Neural progenitor cell (in vitro differentiated cells): ENCODE measurements at regions not wholly inside any gene's neighbourhood (a gene's known extent, or its start where the extent isn't known, plus 50 kb on each side); places are given as distances from the start of the nearest gene placed in this dataset.

ENCODE experiments used
- EZH2 ChIP-seq: fragments of 200-600 bp; sonication (generic); IDR thresholded peaks from 2 replicates; pipeline ENCODE4 v1.6.1; 2017; ENCODE audit warnings: antibody characterized with exemption, mild to moderate bottlenecking, moderate library complexity
- EZH2phosphoT487 ChIP-seq: fragments of 200-600 bp; sonication (generic); IDR thresholded peaks from 2 replicates; pipeline ENCODE4 v1.6.1; 2017; ENCODE audit warnings: antibody characterized with exemption
- TF ChIP-seq, protein P1 (sequence below): fragments of 200-600 bp; sonication (generic); IDR thresholded peaks from 2 replicates; pipeline ENCODE4 v1.5.1; 2017; ENCODE audit warnings: antibody characterized with exemption, mild to moderate bottlenecking

DNA sequence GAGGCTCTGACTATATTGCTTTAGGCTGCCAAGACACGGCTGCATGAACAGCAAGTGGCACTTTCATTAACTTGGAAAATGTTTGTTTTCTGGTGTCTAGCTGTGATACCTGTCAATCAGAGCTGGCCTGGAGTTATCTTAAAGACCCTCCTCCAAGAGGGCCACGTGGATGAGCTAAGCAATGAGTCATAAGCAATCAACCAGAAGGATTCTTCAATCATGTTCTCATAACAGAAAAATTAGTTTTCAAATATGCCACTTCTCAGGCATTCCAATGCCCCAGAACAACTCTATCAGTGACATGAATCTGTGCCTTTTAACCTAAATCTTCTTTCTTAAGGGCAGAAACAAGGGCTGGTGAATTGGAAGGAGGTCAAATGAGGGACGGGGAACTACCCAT is 283.0 kb downstream of the HTR1B start:
- TF ChIP-seq, protein P1, sequence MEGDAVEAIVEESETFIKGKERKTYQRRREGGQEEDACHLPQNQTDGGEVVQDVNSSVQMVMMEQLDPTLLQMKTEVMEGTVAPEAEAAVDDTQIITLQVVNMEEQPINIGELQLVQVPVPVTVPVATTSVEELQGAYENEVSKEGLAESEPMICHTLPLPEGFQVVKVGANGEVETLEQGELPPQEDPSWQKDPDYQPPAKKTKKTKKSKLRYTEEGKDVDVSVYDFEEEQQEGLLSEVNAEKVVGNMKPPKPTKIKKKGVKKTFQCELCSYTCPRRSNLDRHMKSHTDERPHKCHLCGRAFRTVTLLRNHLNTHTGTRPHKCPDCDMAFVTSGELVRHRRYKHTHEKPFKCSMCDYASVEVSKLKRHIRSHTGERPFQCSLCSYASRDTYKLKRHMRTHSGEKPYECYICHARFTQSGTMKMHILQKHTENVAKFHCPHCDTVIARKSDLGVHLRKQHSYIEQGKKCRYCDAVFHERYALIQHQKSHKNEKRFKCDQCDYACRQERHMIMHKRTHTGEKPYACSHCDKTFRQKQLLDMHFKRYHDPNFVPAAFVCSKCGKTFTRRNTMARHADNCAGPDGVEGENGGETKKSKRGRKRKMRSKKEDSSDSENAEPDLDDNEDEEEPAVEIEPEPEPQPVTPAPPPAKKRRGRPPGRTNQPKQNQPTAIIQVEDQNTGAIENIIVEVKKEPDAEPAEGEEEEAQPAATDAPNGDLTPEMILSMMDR = no peak
- TF ChIP-seq EZH2 = no peak
- no peak for TF ChIP-seq EZH2phosphoT487
